ENCODE measurements at regions not wholly inside any gene's neighbourhood (a gene's known extent, or its start where the extent isn't known, plus 50 kb on each side); places are given as distances from the start of the nearest gene placed in this dataset.

GRCh38 chr5:135174315-135175096 lies 140.5 kb upstream of the PITX1 start:
- Mint-ChIP-seq H3K27me3 (ENCODE audit: unreplicated experiment) (peaks cover 66% of the 10 kb centered on the region), H3K4me3 (ENCODE audit: unreplicated experiment) (no peak overlapping the region), H3K9me3 (ENCODE audit: unreplicated experiment) (no peaks in the 10 kb centered on the region), H3K27ac (ENCODE audit: unreplicated experiment) (no peak overlapping the region), H3K4me1 (ENCODE audit: unreplicated experiment) (no peaks in the 10 kb centered on the region), H3K36me3 (ENCODE audit: unreplicated experiment) (no peaks in the 10 kb centered on the region)
- TF ChIP-seq, protein P1, sequence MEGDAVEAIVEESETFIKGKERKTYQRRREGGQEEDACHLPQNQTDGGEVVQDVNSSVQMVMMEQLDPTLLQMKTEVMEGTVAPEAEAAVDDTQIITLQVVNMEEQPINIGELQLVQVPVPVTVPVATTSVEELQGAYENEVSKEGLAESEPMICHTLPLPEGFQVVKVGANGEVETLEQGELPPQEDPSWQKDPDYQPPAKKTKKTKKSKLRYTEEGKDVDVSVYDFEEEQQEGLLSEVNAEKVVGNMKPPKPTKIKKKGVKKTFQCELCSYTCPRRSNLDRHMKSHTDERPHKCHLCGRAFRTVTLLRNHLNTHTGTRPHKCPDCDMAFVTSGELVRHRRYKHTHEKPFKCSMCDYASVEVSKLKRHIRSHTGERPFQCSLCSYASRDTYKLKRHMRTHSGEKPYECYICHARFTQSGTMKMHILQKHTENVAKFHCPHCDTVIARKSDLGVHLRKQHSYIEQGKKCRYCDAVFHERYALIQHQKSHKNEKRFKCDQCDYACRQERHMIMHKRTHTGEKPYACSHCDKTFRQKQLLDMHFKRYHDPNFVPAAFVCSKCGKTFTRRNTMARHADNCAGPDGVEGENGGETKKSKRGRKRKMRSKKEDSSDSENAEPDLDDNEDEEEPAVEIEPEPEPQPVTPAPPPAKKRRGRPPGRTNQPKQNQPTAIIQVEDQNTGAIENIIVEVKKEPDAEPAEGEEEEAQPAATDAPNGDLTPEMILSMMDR (IDR thresholded peaks at IDR 0.05) = peak; percentile 13
- no peak for DNase-seq (ENCODE audit: extremely low spot score, unreplicated experiment)

DNA sequence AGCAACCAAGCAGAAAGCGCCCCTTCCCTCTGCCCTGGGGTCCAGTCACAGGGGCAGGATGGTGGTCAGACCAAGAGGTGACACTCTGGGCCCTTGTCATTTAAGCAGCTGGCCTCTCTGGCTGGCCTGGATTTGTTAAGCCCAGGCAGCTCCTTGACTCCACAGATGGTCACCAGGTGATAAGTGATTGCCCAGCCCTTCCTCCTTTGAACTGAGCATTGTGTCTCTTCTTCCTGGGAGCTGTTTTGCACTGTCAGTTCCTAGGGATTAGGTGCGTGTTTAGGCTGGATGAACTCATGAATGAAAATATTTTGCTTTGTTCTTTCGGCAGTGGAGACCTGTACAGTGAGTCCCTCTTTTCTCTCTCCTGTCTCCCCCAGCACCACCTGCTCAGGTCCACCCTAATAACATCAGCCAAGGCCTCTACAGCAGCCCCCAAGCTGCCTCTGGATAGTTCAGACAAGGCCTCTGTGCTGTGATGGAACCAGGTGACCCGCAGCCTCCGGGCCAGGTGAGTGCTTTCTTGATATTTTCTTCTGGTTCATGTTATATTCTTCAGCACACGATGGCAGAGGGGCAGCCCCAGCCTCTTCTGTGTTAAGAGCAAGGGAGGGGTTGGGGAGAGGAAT lies 139.7 kb upstream of the PITX1 start:
- peaks cover 64% of the 10 kb centered on the region for H3K27me3 Mint-ChIP-seq (ENCODE audit: unreplicated experiment)
- TF ChIP-seq, protein P1 (IDR thresholded peaks at IDR 0.05) = no peak
- peak; percentile 71 for DNase-seq (ENCODE audit: extremely low spot score, unreplicated experiment)
- H3K27ac Mint-ChIP-seq (ENCODE audit: unreplicated experiment) = no peak overlapping the region
- H3K4me3 Mint-ChIP-seq (ENCODE audit: unreplicated experiment) = no peak overlapping the region
- H3K36me3 Mint-ChIP-seq (ENCODE audit: unreplicated experiment) = no peaks in the 10 kb centered on the region
- no peaks in the 10 kb centered on the region for H3K4me1 Mint-ChIP-seq (ENCODE audit: unreplicated experiment)
- no peaks in the 10 kb centered on the region for H3K9me3 Mint-ChIP-seq (ENCODE audit: unreplicated experiment)

- no peak overlapping the region for H3K27ac Mint-ChIP-seq (ENCODE audit: unreplicated experiment)
- peaks cover 70% of the 10 kb centered on the region for H3K27me3 Mint-ChIP-seq (ENCODE audit: unreplicated experiment)
- no peaks in the 10 kb centered on the region for H3K4me1 Mint-ChIP-seq (ENCODE audit: unreplicated experiment)
- DNase-seq (ENCODE audit: extremely low spot score, unreplicated experiment) = no peak
- H3K4me3 Mint-ChIP-seq (ENCODE audit: unreplicated experiment) = no peak overlapping the region
- TF ChIP-seq, protein P1 (IDR thresholded peaks at IDR 0.05) = no peak
- H3K36me3 Mint-ChIP-seq (ENCODE audit: unreplicated experiment) = no peaks in the 10 kb centered on the region
- no peaks in the 10 kb centered on the region for H3K9me3 Mint-ChIP-seq (ENCODE audit: unreplicated experiment)
These were observed 138.7 kb upstream of the PITX1 start for GRCh38 chr5:135172718-135173117.

DNA sequence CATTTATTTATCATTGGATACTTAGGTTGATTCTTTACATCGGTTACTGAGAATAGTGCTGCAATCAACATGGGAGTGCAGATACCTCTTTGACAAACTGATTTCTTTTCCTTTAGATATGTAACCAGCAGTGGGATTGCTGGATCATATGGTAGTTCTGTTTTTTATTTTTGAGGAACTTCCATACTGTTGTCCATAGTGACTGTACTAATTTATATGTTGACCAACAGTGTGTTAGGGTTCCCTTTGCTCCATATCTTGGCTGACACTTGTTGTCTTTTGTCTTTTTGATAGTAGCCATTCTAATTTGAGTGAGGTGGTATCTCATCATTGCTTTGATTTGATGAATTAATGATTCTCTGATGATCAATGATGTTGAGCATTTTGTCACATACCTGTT lies 137.3 kb upstream of the PITX1 start:
- no peak overlapping the region for H3K27ac Mint-ChIP-seq (ENCODE audit: unreplicated experiment)
- peaks cover 72% of the 10 kb centered on the region for H3K27me3 Mint-ChIP-seq (ENCODE audit: unreplicated experiment)
- no peak overlapping the region for H3K4me3 Mint-ChIP-seq (ENCODE audit: unreplicated experiment)
- no peaks in the 10 kb centered on the region for H3K4me1 Mint-ChIP-seq (ENCODE audit: unreplicated experiment)
- DNase-seq (ENCODE audit: extremely low spot score, unreplicated experiment) = no peak
- no peaks in the 10 kb centered on the region for H3K9me3 Mint-ChIP-seq (ENCODE audit: unreplicated experiment)
- TF ChIP-seq, protein P1 (IDR thresholded peaks at IDR 0.05) = no peak
- H3K36me3 Mint-ChIP-seq (ENCODE audit: unreplicated experiment) = no peaks in the 10 kb centered on the region

DNA sequence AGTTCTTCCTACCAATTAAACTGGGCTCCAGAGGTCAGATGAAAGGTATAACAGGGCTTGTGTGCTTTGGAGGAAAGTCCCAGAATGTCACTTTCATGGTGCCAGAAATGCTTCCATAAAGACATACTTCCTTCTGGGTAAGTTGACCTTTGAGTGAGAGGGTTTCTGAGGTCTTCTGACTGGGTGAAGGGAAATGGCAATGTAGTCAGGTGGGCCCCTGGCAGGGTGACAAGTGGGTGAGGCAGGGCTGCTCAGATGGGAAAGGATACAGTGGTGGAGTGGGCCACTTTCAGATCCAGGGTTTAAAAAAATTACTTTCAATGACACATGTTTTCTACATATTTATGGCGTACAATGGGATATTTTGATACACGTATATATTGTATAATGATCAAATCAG lies 136.5 kb upstream of the PITX1 start:
- peaks cover 80% of the 10 kb centered on the region for H3K27me3 Mint-ChIP-seq (ENCODE audit: unreplicated experiment)
- DNase-seq (ENCODE audit: extremely low spot score, unreplicated experiment) = peak; percentile 40
- no peaks in the 10 kb centered on the region for H3K4me1 Mint-ChIP-seq (ENCODE audit: unreplicated experiment)
- TF ChIP-seq, protein P1 (IDR thresholded peaks at IDR 0.05) = no peak
- no peaks in the 10 kb centered on the region for H3K36me3 Mint-ChIP-seq (ENCODE audit: unreplicated experiment)
- H3K4me3 Mint-ChIP-seq (ENCODE audit: unreplicated experiment) = no peak overlapping the region
- H3K9me3 Mint-ChIP-seq (ENCODE audit: unreplicated experiment) = no peaks in the 10 kb centered on the region
- no peak overlapping the region for H3K27ac Mint-ChIP-seq (ENCODE audit: unreplicated experiment)

All from osteocyte (in vitro differentiated cells).